Neural progenitor cell (in vitro differentiated cells): ENCODE measurements at regions not wholly inside any gene's neighbourhood (a gene's known extent, or its start where the extent isn't known, plus 50 kb on each side); places are given as distances from the start of the nearest gene placed in this dataset.

Experiments used
- EZH2 ChIP-seq: fragments of 200-600 bp; sonication (generic); IDR thresholded peaks from 2 replicates; pipeline ENCODE4 v1.6.1; 2017; ENCODE audit warnings: antibody characterized with exemption, mild to moderate bottlenecking, moderate library complexity
- TF ChIP-seq, protein P1 (sequence below): fragments of 200-600 bp; sonication (generic); IDR thresholded peaks from 2 replicates; pipeline ENCODE4 v1.5.1; 2017; ENCODE audit warnings: antibody characterized with exemption, mild to moderate bottlenecking

DNA sequence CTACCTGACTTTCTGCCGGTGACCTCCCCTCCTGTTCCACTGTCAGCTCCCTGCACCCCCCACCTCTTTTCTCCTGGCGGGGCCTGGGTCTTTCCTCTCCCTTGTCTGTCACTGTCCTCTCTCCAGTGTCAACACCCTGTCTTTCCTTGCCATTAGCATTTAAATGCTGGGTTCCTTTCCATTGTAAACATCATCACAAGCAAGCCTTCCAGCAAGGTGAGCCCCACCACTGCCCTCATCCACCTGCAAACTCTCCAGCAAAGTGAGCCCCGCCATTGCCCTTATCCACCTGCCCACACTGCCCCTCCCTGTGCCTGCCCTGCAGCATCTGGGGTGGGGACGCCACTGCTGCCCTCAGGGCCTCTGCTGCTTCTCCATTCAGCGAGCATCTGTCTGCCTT, 195.0 kb downstream of the ENGASE start:
- TF ChIP-seq, protein P1, sequence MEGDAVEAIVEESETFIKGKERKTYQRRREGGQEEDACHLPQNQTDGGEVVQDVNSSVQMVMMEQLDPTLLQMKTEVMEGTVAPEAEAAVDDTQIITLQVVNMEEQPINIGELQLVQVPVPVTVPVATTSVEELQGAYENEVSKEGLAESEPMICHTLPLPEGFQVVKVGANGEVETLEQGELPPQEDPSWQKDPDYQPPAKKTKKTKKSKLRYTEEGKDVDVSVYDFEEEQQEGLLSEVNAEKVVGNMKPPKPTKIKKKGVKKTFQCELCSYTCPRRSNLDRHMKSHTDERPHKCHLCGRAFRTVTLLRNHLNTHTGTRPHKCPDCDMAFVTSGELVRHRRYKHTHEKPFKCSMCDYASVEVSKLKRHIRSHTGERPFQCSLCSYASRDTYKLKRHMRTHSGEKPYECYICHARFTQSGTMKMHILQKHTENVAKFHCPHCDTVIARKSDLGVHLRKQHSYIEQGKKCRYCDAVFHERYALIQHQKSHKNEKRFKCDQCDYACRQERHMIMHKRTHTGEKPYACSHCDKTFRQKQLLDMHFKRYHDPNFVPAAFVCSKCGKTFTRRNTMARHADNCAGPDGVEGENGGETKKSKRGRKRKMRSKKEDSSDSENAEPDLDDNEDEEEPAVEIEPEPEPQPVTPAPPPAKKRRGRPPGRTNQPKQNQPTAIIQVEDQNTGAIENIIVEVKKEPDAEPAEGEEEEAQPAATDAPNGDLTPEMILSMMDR, result no peak
- no peak for TF ChIP-seq EZH2
